ENCODE measurements at regions not wholly inside any gene's neighbourhood (a gene's known extent, or its start where the extent isn't known, plus 50 kb on each side); places are given as distances from the start of the nearest gene placed in this dataset.

GRCh38 chr1:37137014-37137413 is 102.7 kb upstream of the GRIK3 start:
- no peak for DNase-seq
- Mint-ChIP-seq H3K27me3 (ENCODE audit: low read depth, poor library complexity) (peaks cover 38% of the 10 kb centered on the region), H3K9me3 (no peaks in the 10 kb centered on the region), H3K36me3 (ENCODE audit: low read depth) (no peaks in the 10 kb centered on the region), H3K4me3 (no peak overlapping the region), H3K4me1 (no peaks in the 10 kb centered on the region), H3K27ac (no peak overlapping the region)
- no peak for TF ChIP-seq CTCF (IDR thresholded peaks at IDR 0.05)

GRCh38 chr1:37137601-37138000 is 103.3 kb upstream of the GRIK3 start:
- no peaks in the 10 kb centered on the region for H3K36me3 Mint-ChIP-seq (ENCODE audit: low read depth)
- no peak for DNase-seq
- no peak overlapping the region for H3K27ac Mint-ChIP-seq
- H3K4me1 Mint-ChIP-seq, result no peaks in the 10 kb centered on the region
- H3K4me3 Mint-ChIP-seq, result no peak overlapping the region
- H3K9me3 Mint-ChIP-seq, result no peaks in the 10 kb centered on the region
- TF ChIP-seq CTCF (IDR thresholded peaks at IDR 0.05), result no peak
- peaks cover 41% of the 10 kb centered on the region for H3K27me3 Mint-ChIP-seq (ENCODE audit: low read depth, poor library complexity)

- DNase-seq, result peak; percentile 50
- TF ChIP-seq CTCF (IDR thresholded peaks at IDR 0.05), result no peak
- Mint-ChIP-seq H3K4me3 (no peak overlapping the region), H3K9me3 (no peaks in the 10 kb centered on the region), H3K36me3 (ENCODE audit: low read depth) (no peaks in the 10 kb centered on the region), H3K27me3 (ENCODE audit: low read depth, poor library complexity) (peaks cover 61% of the 10 kb centered on the region), H3K4me1 (no peaks in the 10 kb centered on the region), H3K27ac (no peak overlapping the region)
These were observed 109.5 kb upstream of the GRIK3 start for GRCh38 chr1:37143800-37144199.

GRCh38 chr1:37146071-37146470 is 111.8 kb upstream of the GRIK3 start:
- Mint-ChIP-seq H3K36me3 (ENCODE audit: low read depth) (no peaks in the 10 kb centered on the region), H3K4me3 (no peak overlapping the region), H3K27me3 (ENCODE audit: low read depth, poor library complexity) (peaks cover 59% of the 10 kb centered on the region), H3K27ac (no peak overlapping the region), H3K4me1 (no peaks in the 10 kb centered on the region), H3K9me3 (no peaks in the 10 kb centered on the region)
- no peak for TF ChIP-seq CTCF (IDR thresholded peaks at IDR 0.05)
- DNase-seq, result no peak

GRCh38 chr1:37147392-37147831 is 113.1 kb upstream of the GRIK3 start:
- no peak for DNase-seq
- Mint-ChIP-seq H3K9me3 (no peaks in the 10 kb centered on the region), H3K27ac (no peak overlapping the region), H3K36me3 (ENCODE audit: low read depth) (no peaks in the 10 kb centered on the region), H3K4me3 (no peak overlapping the region), H3K27me3 (ENCODE audit: low read depth, poor library complexity) (peaks cover 64% of the 10 kb centered on the region), H3K4me1 (no peaks in the 10 kb centered on the region)
- TF ChIP-seq CTCF (IDR thresholded peaks at IDR 0.05), result no peak

GRCh38 chr1:37147906-37148305 is 113.6 kb upstream of the GRIK3 start:
- no peak overlapping the region for H3K27ac Mint-ChIP-seq
- no peak overlapping the region for H3K4me3 Mint-ChIP-seq
- H3K27me3 Mint-ChIP-seq (ENCODE audit: low read depth, poor library complexity), result peaks cover 59% of the 10 kb centered on the region
- no peaks in the 10 kb centered on the region for H3K36me3 Mint-ChIP-seq (ENCODE audit: low read depth)
- DNase-seq, result no peak
- no peak for TF ChIP-seq CTCF (IDR thresholded peaks at IDR 0.05)
- H3K9me3 Mint-ChIP-seq, result no peaks in the 10 kb centered on the region
- H3K4me1 Mint-ChIP-seq, result no peaks in the 10 kb centered on the region

Data from nephron progenitor cell (in vitro differentiated cells).